ENCODE measurements at regions not wholly inside any gene's neighbourhood (a gene's known extent, or its start where the extent isn't known, plus 50 kb on each side); places are given as distances from the start of the nearest gene placed in this dataset.

- H3K4me1 Mint-ChIP-seq: no peaks in the 10 kb centered on the region
- H4K20me1 ChIP-seq (ENCODE audit: control insufficient read depth, insufficient read depth, low read length, poor library complexity, severe bottlenecking): no peaks in the 10 kb centered on the region
- H3K27me3 Mint-ChIP-seq: no peaks in the 10 kb centered on the region
- no peaks in the 10 kb centered on the region for H3K27me3 ChIP-seq (replicated peaks in 1 of 4; ENCODE audit: control extremely low read depth in 1 of 4, control insufficient read depth in 3 of 4, insufficient read depth in 4 of 4, low read length in 3 of 4)
- WGBS (ENCODE audit: insufficient coverage): 85% methylated on average over 5 of the region's 11 CpGs
- H3K4me2 ChIP-seq (replicated peaks; ENCODE audit: low read depth, low read length, poor library complexity, severe bottlenecking): no peak overlapping the region
- no peak overlapping the region for H3K4me3 Mint-ChIP-seq
- ChIA-PET CTCF (no interaction called here), POLR2A (no interaction called here)
- DNase-seq (no peak), ATAC-seq (ENCODE audit: low read depth) (no peak)
- H2AFZ ChIP-seq (ENCODE audit: insufficient read depth, low read depth, low read length, poor library complexity, severe bottlenecking): no peak overlapping the region
- intact Hi-C loops (cut with micrococcal nuclease): no loop called here
- H3K4me1 ChIP-seq (ENCODE audit: control insufficient read depth in 2 of 2, insufficient read depth in 2 of 2, low read length in 2 of 2): no peaks in the 10 kb centered on the region
- H3K36me3 ChIP-seq (replicated peaks in 1 of 2; ENCODE audit: control extremely low read depth in 1 of 2, control insufficient read depth in 1 of 2, extremely low read depth in 1 of 2, insufficient read depth in 2 of 2, low read length in 1 of 2): no peaks in the 10 kb centered on the region
- no peaks in the 10 kb centered on the region for H3K9me3 Mint-ChIP-seq (ENCODE audit: insufficient read depth)
- H3K4me3 ChIP-seq (ENCODE audit: control extremely low read depth in 1 of 5, extremely low read depth in 1 of 5, insufficient read depth in 1 of 5, low read depth in 2 of 5, low read length in 4 of 5): no peak overlapping the region
- no peak for TF ChIP-seq EZH2 (IDR thresholded peaks at IDR 0.05; ENCODE audit: borderline replicate concordance, insufficient read depth, low read depth, low read length, poor library complexity, severe bottlenecking)
- TF ChIP-seq, protein P1, sequence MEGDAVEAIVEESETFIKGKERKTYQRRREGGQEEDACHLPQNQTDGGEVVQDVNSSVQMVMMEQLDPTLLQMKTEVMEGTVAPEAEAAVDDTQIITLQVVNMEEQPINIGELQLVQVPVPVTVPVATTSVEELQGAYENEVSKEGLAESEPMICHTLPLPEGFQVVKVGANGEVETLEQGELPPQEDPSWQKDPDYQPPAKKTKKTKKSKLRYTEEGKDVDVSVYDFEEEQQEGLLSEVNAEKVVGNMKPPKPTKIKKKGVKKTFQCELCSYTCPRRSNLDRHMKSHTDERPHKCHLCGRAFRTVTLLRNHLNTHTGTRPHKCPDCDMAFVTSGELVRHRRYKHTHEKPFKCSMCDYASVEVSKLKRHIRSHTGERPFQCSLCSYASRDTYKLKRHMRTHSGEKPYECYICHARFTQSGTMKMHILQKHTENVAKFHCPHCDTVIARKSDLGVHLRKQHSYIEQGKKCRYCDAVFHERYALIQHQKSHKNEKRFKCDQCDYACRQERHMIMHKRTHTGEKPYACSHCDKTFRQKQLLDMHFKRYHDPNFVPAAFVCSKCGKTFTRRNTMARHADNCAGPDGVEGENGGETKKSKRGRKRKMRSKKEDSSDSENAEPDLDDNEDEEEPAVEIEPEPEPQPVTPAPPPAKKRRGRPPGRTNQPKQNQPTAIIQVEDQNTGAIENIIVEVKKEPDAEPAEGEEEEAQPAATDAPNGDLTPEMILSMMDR (IDR thresholded peaks at IDR 0.05): no peak
- H3K9ac ChIP-seq (ENCODE audit: low read length): no peak overlapping the region
- peaks cover 0 to 7% (median 0%) of the 10 kb centered on the region in 3 donors for H3K9me3 ChIP-seq (ENCODE audit: control extremely low read depth in 1 of 3, control insufficient read depth in 2 of 3, insufficient read depth in 1 of 3, low read length in 2 of 3)
- no peaks in the 10 kb centered on the region for H3K79me2 ChIP-seq (ENCODE audit: control insufficient read depth, insufficient read depth, low read length)
- no peak overlapping the region for H3K27ac ChIP-seq (ENCODE audit: low read length in 2 of 2)
- H3K27ac Mint-ChIP-seq: no peak overlapping the region
Observed at GRCh38 chr16:65576139-65576538, 454.3 kb upstream of the CDH11 start.

DNA sequence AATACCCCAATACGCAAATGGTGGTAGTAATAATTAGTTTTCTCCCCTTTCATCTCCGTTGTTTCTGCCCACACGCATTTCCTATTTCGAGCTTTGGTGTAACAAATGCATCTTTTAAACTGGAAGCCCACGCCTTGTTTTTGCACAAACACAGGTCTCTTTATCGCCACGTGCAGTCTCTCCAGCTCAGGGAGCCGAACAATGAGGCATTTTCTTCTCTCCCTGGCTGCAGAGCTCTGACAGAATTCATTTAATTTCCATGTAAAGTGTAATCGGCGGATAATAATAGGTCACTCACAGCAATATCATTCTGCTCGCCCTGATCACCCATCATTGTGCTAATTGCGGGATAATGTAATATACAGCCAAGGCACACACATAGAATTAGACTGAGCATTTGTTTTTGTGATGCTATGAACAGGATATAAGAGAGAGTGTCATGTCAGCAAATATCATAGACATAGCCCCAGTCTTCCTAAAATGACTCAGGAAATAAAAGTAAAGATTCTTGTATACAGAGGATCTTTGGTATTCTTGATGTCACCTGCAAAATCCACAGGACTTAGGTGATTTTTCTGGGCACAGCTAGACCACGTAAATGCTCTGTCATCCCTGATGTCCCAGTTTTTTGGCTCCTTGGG is 452.6 kb upstream of the CDH11 start:
- ChIA-PET POLR2A (no interaction called here), CTCF (no interaction called here)
- TF ChIP-seq EZH2 (IDR thresholded peaks at IDR 0.05; ENCODE audit: borderline replicate concordance, insufficient read depth, low read depth, low read length, poor library complexity, severe bottlenecking): no peak
- TF ChIP-seq, protein P1 (IDR thresholded peaks at IDR 0.05): no peak
- DNase-seq: no peak
- no peak for ATAC-seq (ENCODE audit: low read depth)
- Mint-ChIP-seq H3K4me1 (no peaks in the 10 kb centered on the region), H3K27ac (no peak overlapping the region), H3K9me3 (ENCODE audit: insufficient read depth) (peaks cover 4% of the 10 kb centered on the region), H3K27me3 (no peaks in the 10 kb centered on the region), H3K4me3 (no peak overlapping the region)
- Histone ChIP-seq H3K9me3 (ENCODE audit: control extremely low read depth in 1 of 3, control insufficient read depth in 2 of 3, insufficient read depth in 1 of 3, low read length in 2 of 3) (peaks cover 0 to 7% (median 2%) of the 10 kb centered on the region in 3 donors), H3K79me2 (ENCODE audit: control insufficient read depth, insufficient read depth, low read length) (no peaks in the 10 kb centered on the region), H3K36me3 (replicated peaks in 1 of 2; ENCODE audit: control extremely low read depth in 1 of 2, control insufficient read depth in 1 of 2, extremely low read depth in 1 of 2, insufficient read depth in 2 of 2, low read length in 1 of 2) (no peaks in the 10 kb centered on the region), H3K27ac (ENCODE audit: low read length in 2 of 2) (no peak overlapping the region), H3K4me2 (replicated peaks; ENCODE audit: low read depth, low read length, poor library complexity, severe bottlenecking) (no peak overlapping the region), H3K4me1 (ENCODE audit: control insufficient read depth in 2 of 2, insufficient read depth in 2 of 2, low read length in 2 of 2) (no peaks in the 10 kb centered on the region), H4K20me1 (ENCODE audit: control insufficient read depth, insufficient read depth, low read length, poor library complexity, severe bottlenecking) (no peaks in the 10 kb centered on the region), H3K27me3 (replicated peaks in 1 of 4; ENCODE audit: control extremely low read depth in 1 of 4, control insufficient read depth in 3 of 4, insufficient read depth in 4 of 4, low read length in 3 of 4) (no peaks in the 10 kb centered on the region), H2AFZ (ENCODE audit: insufficient read depth, low read depth, low read length, poor library complexity, severe bottlenecking) (no peak overlapping the region), H3K9ac (ENCODE audit: low read length) (no peak overlapping the region), H3K4me3 (ENCODE audit: control extremely low read depth in 1 of 5, extremely low read depth in 1 of 5, insufficient read depth in 1 of 5, low read depth in 2 of 5, low read length in 4 of 5) (no peak overlapping the region)
- intact Hi-C loops (cut with micrococcal nuclease): no loop called here
- WGBS (ENCODE audit: insufficient coverage): 78% methylated on average over 7 of the region's 13 CpGs
